ENCODE measurements at regions not wholly inside any gene's neighbourhood (a gene's known extent, or its start where the extent isn't known, plus 50 kb on each side); places are given as distances from the start of the nearest gene placed in this dataset.

DNA sequence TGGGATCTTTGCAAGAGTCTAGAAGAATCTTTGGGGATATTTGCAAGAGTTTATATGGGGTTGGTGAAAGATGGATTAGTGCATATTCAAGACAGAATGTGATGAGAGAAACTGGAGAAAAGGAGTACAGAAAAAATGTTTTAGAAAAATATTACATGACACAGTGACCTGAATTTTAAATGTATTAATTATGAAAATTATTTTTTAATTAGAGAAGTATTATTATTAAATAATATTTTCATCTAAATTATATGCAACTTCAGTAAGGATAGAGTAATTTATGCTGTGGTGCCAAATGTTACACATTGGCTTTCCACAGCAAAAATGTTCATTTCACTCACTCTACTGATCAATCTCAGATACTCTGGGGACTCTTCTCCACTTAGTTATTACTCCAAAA is 1442.8 kb upstream of the SLC39A10 start:
- TF ChIP-seq, protein P1, sequence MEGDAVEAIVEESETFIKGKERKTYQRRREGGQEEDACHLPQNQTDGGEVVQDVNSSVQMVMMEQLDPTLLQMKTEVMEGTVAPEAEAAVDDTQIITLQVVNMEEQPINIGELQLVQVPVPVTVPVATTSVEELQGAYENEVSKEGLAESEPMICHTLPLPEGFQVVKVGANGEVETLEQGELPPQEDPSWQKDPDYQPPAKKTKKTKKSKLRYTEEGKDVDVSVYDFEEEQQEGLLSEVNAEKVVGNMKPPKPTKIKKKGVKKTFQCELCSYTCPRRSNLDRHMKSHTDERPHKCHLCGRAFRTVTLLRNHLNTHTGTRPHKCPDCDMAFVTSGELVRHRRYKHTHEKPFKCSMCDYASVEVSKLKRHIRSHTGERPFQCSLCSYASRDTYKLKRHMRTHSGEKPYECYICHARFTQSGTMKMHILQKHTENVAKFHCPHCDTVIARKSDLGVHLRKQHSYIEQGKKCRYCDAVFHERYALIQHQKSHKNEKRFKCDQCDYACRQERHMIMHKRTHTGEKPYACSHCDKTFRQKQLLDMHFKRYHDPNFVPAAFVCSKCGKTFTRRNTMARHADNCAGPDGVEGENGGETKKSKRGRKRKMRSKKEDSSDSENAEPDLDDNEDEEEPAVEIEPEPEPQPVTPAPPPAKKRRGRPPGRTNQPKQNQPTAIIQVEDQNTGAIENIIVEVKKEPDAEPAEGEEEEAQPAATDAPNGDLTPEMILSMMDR (IDR thresholded peaks at IDR 0.05; ENCODE audit: low read length): no peak
- TF ChIP-seq EZH2 (optimal IDR thresholded peaks at IDR 0.05; ENCODE audit: low read depth, low read length): no peak
